Activated T-cell treated with anti-CD3 and anti-CD28 coated beads, Interleukin-2, amount 50 U/mL, for 1 hour (primary cell): ENCODE measurements at regions not wholly inside any gene's neighbourhood (a gene's known extent, or its start where the extent isn't known, plus 50 kb on each side); places are given as distances from the start of the nearest gene placed in this dataset.

ENCODE experiments used
- DNase-seq: peaks from one replicate; pipeline ENCODE4 v3.0.0-alpha.2; 2020

GRCh38 chr11:76721755-76722677 lies 51.5 kb upstream of the LRRC32 start:
- peak; percentile 76 for DNase-seq

DNA sequence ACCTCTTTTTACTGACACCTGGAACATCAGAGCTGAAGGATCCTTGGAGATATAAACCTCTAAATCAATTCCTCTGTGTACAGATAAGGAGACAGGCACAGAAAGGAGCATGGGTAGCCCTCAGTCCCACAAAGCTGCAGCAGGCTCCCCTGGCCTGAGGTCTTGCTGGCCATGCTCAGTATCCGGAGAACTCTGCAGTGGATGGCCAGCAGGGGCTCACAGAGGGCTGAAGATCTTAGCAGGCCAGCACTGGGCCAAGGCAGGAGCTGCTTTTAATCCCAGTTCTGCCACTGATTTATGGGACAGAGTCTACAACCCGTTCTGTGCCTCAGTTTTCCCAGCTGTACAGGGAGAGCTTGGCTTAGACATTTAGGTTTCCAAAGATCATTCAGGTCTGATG lies 52.6 kb upstream of the LRRC32 start:
- no peak for DNase-seq

DNA sequence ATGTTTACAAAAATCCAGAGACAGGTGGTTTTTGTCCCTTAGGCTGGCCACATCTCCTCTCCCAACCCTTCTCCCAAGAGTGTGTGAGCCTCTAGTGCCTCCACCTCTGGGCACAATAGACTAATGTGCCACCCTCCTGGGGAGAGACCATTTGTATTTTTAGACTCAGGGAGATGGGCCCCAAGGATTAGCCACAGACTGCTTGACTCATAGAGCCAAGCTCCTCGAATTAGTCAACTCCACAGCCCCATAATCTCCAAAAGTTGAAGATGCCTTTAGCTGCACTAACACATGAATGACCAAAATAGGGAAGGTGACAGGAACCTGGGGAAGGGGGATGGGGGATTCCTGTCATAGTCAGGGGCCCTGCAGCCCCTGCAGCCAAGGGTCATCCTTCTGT lies 53.0 kb upstream of the LRRC32 start:
- no peak for DNase-seq

GRCh38 chr11:76724171-76724768 lies 53.7 kb upstream of the LRRC32 start:
- no peak for DNase-seq

DNA sequence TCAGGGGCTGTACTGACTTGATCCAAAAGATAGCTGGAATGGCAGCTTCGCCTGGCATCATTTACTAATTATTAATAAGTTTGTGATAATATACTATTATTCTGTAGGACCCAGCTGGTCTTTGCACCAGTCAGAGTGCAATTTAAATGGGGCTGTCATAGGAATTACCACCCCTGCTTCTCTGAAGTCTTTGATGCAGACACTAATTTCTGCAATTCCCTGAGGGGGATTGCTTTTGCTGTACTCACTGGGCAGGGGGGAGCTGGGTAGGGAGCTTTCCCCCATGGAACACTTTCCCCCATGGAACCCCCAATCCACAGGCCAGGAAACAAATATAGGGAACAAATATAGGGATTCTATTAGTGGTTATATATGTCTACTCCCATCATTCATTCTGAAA lies 54.9 kb upstream of the TSKU start:
- no peak for DNase-seq

GRCh38 chr11:76728778-76729177 lies 54.4 kb upstream of the TSKU start:
- DNase-seq, result no peak

DNA sequence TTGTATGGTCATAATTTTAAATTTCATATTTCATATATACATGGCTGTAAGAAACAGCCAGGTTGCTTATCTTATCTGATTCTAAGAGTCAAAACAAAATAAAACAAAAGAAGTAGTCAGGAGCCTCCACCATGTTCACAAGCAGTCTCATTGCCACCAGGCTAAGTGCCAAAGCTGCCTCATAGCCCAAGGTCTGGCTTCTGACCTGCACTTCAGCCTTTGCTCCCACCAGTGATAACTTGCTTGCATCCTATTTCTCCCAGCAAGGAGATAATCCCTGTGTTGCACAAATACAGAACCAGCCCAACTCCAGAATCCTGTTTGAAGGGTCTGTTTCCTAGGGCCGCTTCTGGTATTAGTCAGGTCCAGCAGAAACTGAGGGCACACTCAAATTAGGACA lies 53.9 kb upstream of the TSKU start:
- no peak for DNase-seq

GRCh38 chr11:76730887-76731565 lies 52.1 kb upstream of the TSKU start:
- no peak for DNase-seq

- no peak for DNase-seq
Observed at GRCh38 chr11:76732643-76733042, 50.5 kb upstream of the TSKU start.
